Fibroblast of pulmonary artery (primary cell): ENCODE measurements at regions not wholly inside any gene's neighbourhood (a gene's known extent, or its start where the extent isn't known, plus 50 kb on each side); places are given as distances from the start of the nearest gene placed in this dataset.
A peak's percentile ranks its signal among the peaks of the same experiment; 100 is the strongest.

Experiments used
- DNase-seq: peaks from one replicate; pipeline ENCODE4 v3.0.0-alpha.2; 2010; ENCODE audit warnings: low read depth
- H3K4me3 ChIP-seq: replicated peaks from 2 replicates; pipeline ENCODE4 v1.5.1; 2011; ENCODE audit warnings: low read depth, mild to moderate bottlenecking, control low read depth, low read length, moderate library complexity
- CTCF ChIP-seq: IDR thresholded peaks from 2 replicates; pipeline ENCODE4 v1.5.1; 2011; ENCODE audit warnings: mild to moderate bottlenecking, control low read depth, low read length, inconsistent platforms; ENCODE audit errors: missing control alignments

- H3K4me3 ChIP-seq: no peak overlapping the region
- TF ChIP-seq CTCF: no peak
- DNase-seq: no peak
These were observed 106.9 kb downstream of the SEC16B start for GRCh38 chr1:177862916-177863315.

GRCh38 chr1:177859572-177859971, 110.3 kb downstream of the SEC16B start:
- DNase-seq: no peak
- no peak overlapping the region for H3K4me3 ChIP-seq
- TF ChIP-seq CTCF: no peak

GRCh38 chr1:177858332-177858821, 111.5 kb downstream of the SEC16B start:
- no peak overlapping the region for H3K4me3 ChIP-seq
- no peak for TF ChIP-seq CTCF

GRCh38 chr1:177857285-177857684, 112.6 kb downstream of the SEC16B start:
- TF ChIP-seq CTCF: no peak

More at GRCh38 chr1:177858332-177858821, 111.5 kb downstream of the SEC16B start:
- peak; percentile 24 for DNase-seq

GRCh38 chr1:177854951-177855350, 114.9 kb downstream of the SEC16B start:
- no peak for TF ChIP-seq CTCF
- no peak overlapping the region for H3K4me3 ChIP-seq
- DNase-seq: no peak

More at GRCh38 chr1:177857285-177857684, 112.6 kb downstream of the SEC16B start:
- DNase-seq: no peak
- H3K4me3 ChIP-seq: no peak overlapping the region

GRCh38 chr1:177849579-177850290, 120.1 kb downstream of the SEC16B start:
- DNase-seq: no peak
- no peak overlapping the region for H3K4me3 ChIP-seq
- TF ChIP-seq CTCF: no peak

GRCh38 chr1:177849130-177849529, 120.7 kb downstream of the SEC16B start:
- peak; percentile 5 for DNase-seq
- H3K4me3 ChIP-seq: no peak overlapping the region

More at GRCh38 chr1:177849130-177849529, 120.7 kb downstream of the SEC16B start:
- no peak for TF ChIP-seq CTCF
